Progenitor cell of endocrine pancreas (in vitro differentiated cells): ENCODE measurements at regions not wholly inside any gene's neighbourhood (a gene's known extent, or its start where the extent isn't known, plus 50 kb on each side); places are given as distances from the start of the nearest gene placed in this dataset.

Experiments used
- DNase-seq: peaks from one replicate; pipeline ENCODE4 v3.0.0; 2021; ENCODE audit warnings: low spot score; ENCODE audit not compliant: unreplicated experiment
- H3K27ac Mint-ChIP-seq: 2 replicates; pipeline ENCODE4 v1.8.0; 2021; ENCODE audit warnings: mild to moderate bottlenecking, moderate library complexity, mixed read lengths
- H3K27me3 Mint-ChIP-seq: 2 replicates; pipeline ENCODE4 v1.8.0; 2021; ENCODE audit warnings: mixed read lengths
- H3K36me3 Mint-ChIP-seq: 2 replicates; pipeline ENCODE4 v1.8.0; 2022; ENCODE audit warnings: mixed read lengths; ENCODE audit not compliant: insufficient read depth
- H3K4me1 Mint-ChIP-seq: 2 replicates; pipeline ENCODE4 v1.8.0; 2021; ENCODE audit warnings: low read depth, mixed read lengths
- H3K4me3 Mint-ChIP-seq: 2 replicates; pipeline ENCODE4 v1.8.0; 2021; ENCODE audit warnings: low read depth, mild to moderate bottlenecking, moderate library complexity, mixed read lengths
- H3K9me3 Mint-ChIP-seq: 2 replicates; pipeline ENCODE4 v1.8.0; 2021; ENCODE audit warnings: low read depth, mixed read lengths
- CTCF ChIP-seq: fragments of 200-600 bp; sonication (generic); IDR thresholded peaks from one replicate; pipeline ENCODE4 v1.5.0; 2021; ENCODE audit warnings: antibody characterized with exemption, mild to moderate bottlenecking; ENCODE audit not compliant: unreplicated experiment

GRCh38 chr11:90803366-90803765, 580.5 kb upstream of the CHORDC1 start:
- no peak overlapping the region for H3K27ac Mint-ChIP-seq
- no peaks in the 10 kb centered on the region for H3K36me3 Mint-ChIP-seq
- DNase-seq = no peak
- H3K4me1 Mint-ChIP-seq = peaks cover 6% of the 10 kb centered on the region
- no peak for TF ChIP-seq CTCF
- no peaks in the 10 kb centered on the region for H3K9me3 Mint-ChIP-seq
- no peaks in the 10 kb centered on the region for H3K27me3 Mint-ChIP-seq
- no peak overlapping the region for H3K4me3 Mint-ChIP-seq

- H3K27ac Mint-ChIP-seq = no peak overlapping the region
- DNase-seq = no peak
- H3K36me3 Mint-ChIP-seq = no peaks in the 10 kb centered on the region
- H3K4me3 Mint-ChIP-seq = no peak overlapping the region
- peaks cover 12% of the 10 kb centered on the region for H3K4me1 Mint-ChIP-seq
- no peaks in the 10 kb centered on the region for H3K27me3 Mint-ChIP-seq
- TF ChIP-seq CTCF = no peak
- H3K9me3 Mint-ChIP-seq = no peaks in the 10 kb centered on the region
Measured at GRCh38 chr11:90798769-90799168, 575.9 kb upstream of the CHORDC1 start.

- no peaks in the 10 kb centered on the region for H3K27me3 Mint-ChIP-seq
- H3K36me3 Mint-ChIP-seq = no peaks in the 10 kb centered on the region
- no peak overlapping the region for H3K4me3 Mint-ChIP-seq
- no peak for TF ChIP-seq CTCF
- no peak for DNase-seq
- no peaks in the 10 kb centered on the region for H3K9me3 Mint-ChIP-seq
- peaks cover 12% of the 10 kb centered on the region for H3K4me1 Mint-ChIP-seq
- no peak overlapping the region for H3K27ac Mint-ChIP-seq
Measured at GRCh38 chr11:90795746-90796145, 572.9 kb upstream of the CHORDC1 start.

GRCh38 chr11:90788961-90789360, 566.1 kb upstream of the CHORDC1 start:
- TF ChIP-seq CTCF = no peak
- H3K36me3 Mint-ChIP-seq = no peaks in the 10 kb centered on the region
- no peak overlapping the region for H3K27ac Mint-ChIP-seq
- H3K9me3 Mint-ChIP-seq = peaks cover 12% of the 10 kb centered on the region
- H3K4me3 Mint-ChIP-seq = no peak overlapping the region
- no peak for DNase-seq
- no peaks in the 10 kb centered on the region for H3K4me1 Mint-ChIP-seq
- H3K27me3 Mint-ChIP-seq = no peaks in the 10 kb centered on the region

GRCh38 chr11:90784241-90784814, 561.5 kb upstream of the CHORDC1 start:
- TF ChIP-seq CTCF = no peak
- no peaks in the 10 kb centered on the region for H3K36me3 Mint-ChIP-seq
- H3K4me3 Mint-ChIP-seq = no peak overlapping the region
- no peak for DNase-seq
- H3K27me3 Mint-ChIP-seq = peaks cover 5% of the 10 kb centered on the region
- peaks cover 10% of the 10 kb centered on the region for H3K9me3 Mint-ChIP-seq
- no peak overlapping the region for H3K27ac Mint-ChIP-seq
- no peaks in the 10 kb centered on the region for H3K4me1 Mint-ChIP-seq
